Neural progenitor cell (in vitro differentiated cells): ENCODE measurements at regions not wholly inside any gene's neighbourhood (a gene's known extent, or its start where the extent isn't known, plus 50 kb on each side); places are given as distances from the start of the nearest gene placed in this dataset.

Experiments used
- DNase-seq: peaks from one replicate; pipeline ENCODE4 v3.0.0-alpha.2; 2016; ENCODE audit warnings: low spot score
- H2AFZ ChIP-seq: fragments of 200-600 bp; sonication (generic); replicated peaks from 2 replicates; pipeline ENCODE4 v1.6.1; 2016; ENCODE audit warnings: antibody characterized with exemption
- H3F3A ChIP-seq: fragments of 200-600 bp; sonication (generic); 2 replicates; pipeline ENCODE4 v1.6.1; 2016; ENCODE audit warnings: antibody characterized with exemption, low read depth
- H3K27ac ChIP-seq: fragments of 200-600 bp; sonication (generic); 2 replicates; pipeline ENCODE4 v1.5.1; 2016; ENCODE audit warnings: mild to moderate bottlenecking
- H3K27me3 ChIP-seq: fragments of 200-600 bp; sonication (generic); 2 replicates; pipeline ENCODE4 v1.6.1; 2016; ENCODE audit warnings: mild to moderate bottlenecking, moderate library complexity
- H3K36me3 ChIP-seq: fragments of 200-600 bp; sonication (generic); 2 replicates; pipeline ENCODE4 v1.5.1; 2016
- H3K4me1 ChIP-seq: fragments of 200-600 bp; sonication (generic); 2 replicates; pipeline ENCODE4 v1.6.1; 2016; ENCODE audit warnings: mixed run types
- H3K4me2 ChIP-seq: fragments of 200-600 bp; sonication (generic); 2 replicates; pipeline ENCODE4 v1.6.1; 2016
- H3K4me3 ChIP-seq: fragments of 200-600 bp; sonication (generic); 2 replicates; pipeline ENCODE4 v1.5.1; 2016
- H3K79me2 ChIP-seq: fragments of 200-600 bp; sonication (generic); 2 replicates; pipeline ENCODE4 v1.6.1; 2016; ENCODE audit warnings: low read depth
- H3K9ac ChIP-seq: fragments of 200-600 bp; sonication (generic); 2 replicates; pipeline ENCODE4 v1.6.1; 2016
- H3K9me3 ChIP-seq: fragments of 200-600 bp; sonication (generic); 2 replicates; pipeline ENCODE4 v1.5.1; 2016; ENCODE audit warnings: low read depth
- H4K20me1 ChIP-seq: fragments of 200-600 bp; sonication (generic); 2 replicates; pipeline ENCODE4 v1.6.1; 2016; ENCODE audit warnings: low read depth
- H3K27ac Mint-ChIP-seq: 3 replicates; pipeline ENCODE4 v1.8.0; 2021; ENCODE audit warnings: mixed read lengths
- H3K27me3 Mint-ChIP-seq: 2 replicates; pipeline ENCODE4 v1.8.0; 2022; ENCODE audit warnings: low read depth, mild to moderate bottlenecking, inconsistent platforms, moderate library complexity, mixed read lengths; ENCODE audit not compliant: insufficient read depth
- H3K36me3 Mint-ChIP-seq: 3 replicates; pipeline ENCODE4 v1.8.0; 2021; ENCODE audit warnings: mixed read lengths
- H3K4me1 Mint-ChIP-seq: 3 replicates; pipeline ENCODE4 v1.8.0; 2021; ENCODE audit warnings: mixed read lengths
- H3K4me3 Mint-ChIP-seq: 3 replicates; pipeline ENCODE4 v1.8.0; 2021; ENCODE audit warnings: mild to moderate bottlenecking, moderate library complexity, mixed read lengths
- H3K9me3 Mint-ChIP-seq: 3 replicates; pipeline ENCODE4 v1.8.0; 2020; ENCODE audit warnings: mixed read lengths
- CTCF ChIP-seq: fragments of 200-600 bp; sonication (generic); IDR thresholded peaks from 2 replicates; pipeline ENCODE4 v1.5.1; 2017; ENCODE audit warnings: antibody characterized with exemption, mild to moderate bottlenecking
- EZH2 ChIP-seq: fragments of 200-600 bp; sonication (generic); IDR thresholded peaks from 2 replicates; pipeline ENCODE4 v1.6.1; 2017; ENCODE audit warnings: antibody characterized with exemption, mild to moderate bottlenecking, moderate library complexity
- EZH2phosphoT487 ChIP-seq: fragments of 200-600 bp; sonication (generic); IDR thresholded peaks from 2 replicates; pipeline ENCODE4 v1.6.1; 2017; ENCODE audit warnings: antibody characterized with exemption

- Mint-ChIP-seq H3K36me3 (no peaks in the 10 kb centered on the region), H3K27ac (no peak overlapping the region), H3K4me3 (no peak overlapping the region), H3K27me3 (peaks cover 4% of the 10 kb centered on the region), H3K9me3 (no peaks in the 10 kb centered on the region), H3K4me1 (peaks cover 7% of the 10 kb centered on the region)
- Histone ChIP-seq H3K79me2 (no peaks in the 10 kb centered on the region), H3K4me2 (no peak overlapping the region), H3K9ac (no peak overlapping the region), H3K4me1 (peaks cover 10% of the 10 kb centered on the region), H2AFZ (no peak overlapping the region), H3K36me3 (no peaks in the 10 kb centered on the region), H3K27me3 (no peaks in the 10 kb centered on the region), H3K27ac (no peak overlapping the region), H3K9me3 (no peaks in the 10 kb centered on the region), H4K20me1 (no peaks in the 10 kb centered on the region), H3F3A (no peaks in the 10 kb centered on the region), H3K4me3 (no peak overlapping the region)
- TF ChIP-seq EZH2: no peak
- no peak for DNase-seq
Observed at GRCh38 chr2:220227266-220227920, 600.0 kb downstream of the SLC4A3 start.

- peaks cover 7% of the 10 kb centered on the region for H3K4me1 Mint-ChIP-seq
- H3K27ac Mint-ChIP-seq: no peak overlapping the region
- H3K27me3 Mint-ChIP-seq: peaks cover 4% of the 10 kb centered on the region
- no peak overlapping the region for H3K4me3 Mint-ChIP-seq
- Histone ChIP-seq H3K27ac (no peak overlapping the region), H3K27me3 (no peaks in the 10 kb centered on the region), H3K4me3 (no peak overlapping the region), H2AFZ (no peak overlapping the region), H4K20me1 (no peaks in the 10 kb centered on the region), H3F3A (no peaks in the 10 kb centered on the region), H3K4me2 (no peak overlapping the region), H3K9ac (no peak overlapping the region), H3K79me2 (no peaks in the 10 kb centered on the region), H3K9me3 (no peaks in the 10 kb centered on the region), H3K36me3 (no peaks in the 10 kb centered on the region), H3K4me1 (peaks cover 7% of the 10 kb centered on the region)
- H3K36me3 Mint-ChIP-seq: no peaks in the 10 kb centered on the region
- H3K9me3 Mint-ChIP-seq: no peaks in the 10 kb centered on the region
- TF ChIP-seq EZH2phosphoT487: no peak
- TF ChIP-seq EZH2: no peak
- TF ChIP-seq CTCF: no peak
- no peak for DNase-seq
Observed at GRCh38 chr2:220228310-220229006, 601.0 kb downstream of the SLC4A3 start.

- peaks cover 8% of the 10 kb centered on the region for H3K4me1 Mint-ChIP-seq
- H3K27me3 Mint-ChIP-seq: peaks cover 5% of the 10 kb centered on the region
- H3K27ac ChIP-seq: no peak overlapping the region
- no peaks in the 10 kb centered on the region for H3F3A ChIP-seq
- H3K4me3 ChIP-seq: no peak overlapping the region
- no peak for DNase-seq
- no peak overlapping the region for H3K4me2 ChIP-seq
- no peaks in the 10 kb centered on the region for H3K4me1 ChIP-seq
- H3K27me3 ChIP-seq: no peaks in the 10 kb centered on the region
- no peaks in the 10 kb centered on the region for H3K9me3 ChIP-seq
- H3K36me3 Mint-ChIP-seq: no peaks in the 10 kb centered on the region
- no peak overlapping the region for H3K27ac Mint-ChIP-seq
- H3K9ac ChIP-seq: no peak overlapping the region
- no peak for TF ChIP-seq EZH2
- TF ChIP-seq EZH2phosphoT487: no peak
- no peak for TF ChIP-seq CTCF
- H2AFZ ChIP-seq: no peak overlapping the region
- no peaks in the 10 kb centered on the region for H3K79me2 ChIP-seq
- H3K4me3 Mint-ChIP-seq: no peak overlapping the region
- H4K20me1 ChIP-seq: no peaks in the 10 kb centered on the region
- no peaks in the 10 kb centered on the region for H3K36me3 ChIP-seq
- peaks cover 4% of the 10 kb centered on the region for H3K9me3 Mint-ChIP-seq
Observed at GRCh38 chr2:220240641-220241040, 613.2 kb downstream of the SLC4A3 start.

GRCh38 chr2:220241423-220241822, 614.0 kb downstream of the SLC4A3 start:
- Mint-ChIP-seq H3K9me3 (peaks cover 4% of the 10 kb centered on the region), H3K36me3 (no peaks in the 10 kb centered on the region), H3K27me3 (peaks cover 5% of the 10 kb centered on the region), H3K4me3 (no peak overlapping the region), H3K27ac (no peak overlapping the region), H3K4me1 (peaks cover 8% of the 10 kb centered on the region)
- Histone ChIP-seq H3K27me3 (no peaks in the 10 kb centered on the region), H2AFZ (no peak overlapping the region), H3F3A (no peaks in the 10 kb centered on the region), H4K20me1 (no peaks in the 10 kb centered on the region), H3K27ac (no peak overlapping the region), H3K79me2 (no peaks in the 10 kb centered on the region), H3K9ac (no peak overlapping the region), H3K9me3 (no peaks in the 10 kb centered on the region), H3K36me3 (no peaks in the 10 kb centered on the region), H3K4me2 (no peak overlapping the region), H3K4me1 (no peaks in the 10 kb centered on the region), H3K4me3 (no peak overlapping the region)
- DNase-seq: no peak
- TF ChIP-seq EZH2 (no peak), EZH2phosphoT487 (no peak), CTCF (no peak)
